Colonic mucosa (tissue), 4 donors: ENCODE measurements at regions not wholly inside any gene's neighbourhood (a gene's known extent, or its start where the extent isn't known, plus 50 kb on each side); places are given as distances from the start of the nearest gene placed in this dataset.

Experiments used
- DNase-seq: peaks from one replicate; pipeline ENCODE4 v3.0.0-alpha.2; 2020
- H3K27ac ChIP-seq: fragments of 200-600 bp; one replicate; pipeline ENCODE4 v1.8.0; 2021
- H3K27me3 ChIP-seq: fragments of 200-600 bp; one replicate; pipeline ENCODE4 v1.8.0; 2021
- H3K36me3 ChIP-seq: fragments of 200-600 bp; one replicate; pipeline ENCODE4 v1.8.0; 2021
- H3K4me1 ChIP-seq: fragments of 200-600 bp; one replicate; pipeline ENCODE4 v1.8.0; 2021; ENCODE audit warnings: mild to moderate bottlenecking
- H3K4me3 ChIP-seq: fragments of 200-600 bp; one replicate; pipeline ENCODE4 v1.8.0; 2021
- H3K9ac ChIP-seq, 2 donors: one replicate each; pipeline ENCODE4 v1.7.0; 2013; ENCODE audit warnings: control low read depth in 2 of 2, low read depth in 2 of 2, low read length in 2 of 2
- H3K9me3 ChIP-seq: fragments of 200-600 bp; one replicate; pipeline ENCODE4 v1.8.0; 2021
- CTCF ChIP-seq: fragments of 200-600 bp; IDR thresholded peaks from one replicate; pipeline ENCODE4 v1.8.0; 2022; ENCODE audit warnings: antibody characterized with exemption, mild to moderate bottlenecking
- intact Hi-C: fragments of 100-400 bp; cut with DNase I; formaldehyde crosslinking; loops from one replicate; pipeline ENCODE4 v1.14.1; 2022
- donor health status: healthy.
- donor health status: DM: no; HTN: no; CAD: no.
- donor health status: DM: no; HTN: no; CAD: no.

GRCh38 chr3:161977063-161977462, 480.5 kb downstream of the OTOL1 start:
- Histone ChIP-seq H3K9me3 (no peaks in the 10 kb centered on the region), H3K27me3 (no peaks in the 10 kb centered on the region), H3K27ac (no peak overlapping the region), H3K36me3 (no peaks in the 10 kb centered on the region), H3K4me3 (no peak overlapping the region), H3K9ac (no peak overlapping the region), H3K4me1 (no peaks in the 10 kb centered on the region)
- intact Hi-C loops, result no loop called here
- no peak for TF ChIP-seq CTCF
- no peak for DNase-seq

GRCh38 chr3:161977850-161978249, 481.2 kb downstream of the OTOL1 start:
- no peaks in the 10 kb centered on the region for H3K4me1 ChIP-seq

GRCh38 chr3:161987933-161988332, 491.3 kb downstream of the OTOL1 start:
- Histone ChIP-seq H3K9ac (no peak overlapping the region), H3K36me3 (no peaks in the 10 kb centered on the region), H3K27me3 (no peaks in the 10 kb centered on the region), H3K4me1 (no peaks in the 10 kb centered on the region), H3K27ac (no peak overlapping the region), H3K4me3 (no peak overlapping the region), H3K9me3 (no peaks in the 10 kb centered on the region)
- intact Hi-C loops, result no loop called here
- no peak for DNase-seq
- no peak for TF ChIP-seq CTCF

More at GRCh38 chr3:161977850-161978249, 481.2 kb downstream of the OTOL1 start:
- no peak overlapping the region for H3K4me3 ChIP-seq
- H3K36me3 ChIP-seq, result no peaks in the 10 kb centered on the region
- H3K9ac ChIP-seq, result no peak overlapping the region
- no peaks in the 10 kb centered on the region for H3K27me3 ChIP-seq
- DNase-seq, result no peak
- intact Hi-C loops, result no loop called here
- no peak for TF ChIP-seq CTCF
- no peak overlapping the region for H3K27ac ChIP-seq
- H3K9me3 ChIP-seq, result no peaks in the 10 kb centered on the region

GRCh38 chr3:161989012-161989411, 492.4 kb downstream of the OTOL1 start:
- no peak for DNase-seq
- Histone ChIP-seq H3K4me1 (no peaks in the 10 kb centered on the region), H3K9me3 (no peaks in the 10 kb centered on the region), H3K36me3 (no peaks in the 10 kb centered on the region), H3K9ac (no peak overlapping the region), H3K4me3 (no peak overlapping the region), H3K27me3 (no peaks in the 10 kb centered on the region), H3K27ac (no peak overlapping the region)
- no peak for TF ChIP-seq CTCF
- intact Hi-C loops, result no loop called here

- Histone ChIP-seq H3K4me3 (no peak overlapping the region), H3K9me3 (no peaks in the 10 kb centered on the region), H3K27me3 (no peaks in the 10 kb centered on the region), H3K4me1 (no peaks in the 10 kb centered on the region), H3K9ac (no peak overlapping the region), H3K27ac (no peak overlapping the region), H3K36me3 (no peaks in the 10 kb centered on the region)
- no peak for TF ChIP-seq CTCF
- intact Hi-C loops, result no loop called here
- DNase-seq, result no peak
Measured at GRCh38 chr3:161990036-161990435, 493.4 kb downstream of the OTOL1 start.
